HAP-1 (cell line): ENCODE measurements at regions not wholly inside any gene's neighbourhood (a gene's known extent, or its start where the extent isn't known, plus 50 kb on each side); places are given as distances from the start of the nearest gene placed in this dataset.
"Not testable (repeated sequence)": the region's sequence is repeated elsewhere in the genome, so short reads cannot be mapped to it uniquely, and the experiment has no call there.

Source experiments
- DNase-seq, 2 experiments: peaks; one replicate each; pipeline ENCODE4 v3.0.0-alpha.2; 2016 to 2020; ENCODE audit warnings: low spot score in 2 of 2
- H3K27me3 ChIP-seq: fragments of 250-450 bp; sonication (Bioruptor Pico); 2 replicates; pipeline ENCODE4 v1.5.1; 2020; ENCODE audit warnings: low read depth, mild to moderate bottlenecking, moderate library complexity
- H3K36me3 ChIP-seq: fragments of 250-450 bp; sonication (Bioruptor Pico); replicated peaks from 2 replicates; pipeline ENCODE4 v1.5.1; 2020; ENCODE audit warnings: mild to moderate bottlenecking
- H3K4me1 ChIP-seq: fragments of 250-450 bp; sonication (Bioruptor Pico); 2 replicates; pipeline ENCODE4 v1.5.1; 2020; ENCODE audit warnings: mild to moderate bottlenecking
- H3K4me3 ChIP-seq: fragments of 250-450 bp; sonication (Bioruptor Pico); 2 replicates; pipeline ENCODE4 v1.5.1; 2020; ENCODE audit warnings: mild to moderate bottlenecking, moderate library complexity
- H3K9me3 ChIP-seq: fragments of 250-450 bp; sonication (Bioruptor Pico); 2 replicates; pipeline ENCODE4 v1.5.1; 2020; ENCODE audit warnings: mild to moderate bottlenecking, moderate library complexity
- in situ Hi-C: fragments of 300-500 bp; cut with MboI; formaldehyde crosslinking; loops from 3 replicates; pipeline ENCODE4 v1.14.3; 2020; ENCODE audit warnings: low sequenced_read_pairs, inconsistent platforms, mixed read lengths

GRCh38 chr6:115835314-115835713, 225.4 kb downstream of the FRK start:
- Histone ChIP-seq H3K4me3 (no peak overlapping the region), H3K36me3 (no peaks in the 10 kb centered on the region), H3K9me3 (no peaks in the 10 kb centered on the region), H3K4me1 (no peaks in the 10 kb centered on the region), H3K27me3 (no peaks in the 10 kb centered on the region)
- no peak for DNase-seq
- in situ Hi-C loops: no loop called here

- DNase-seq, H3K4me3 ChIP-seq, H3K9me3 ChIP-seq, H3K27me3 ChIP-seq, H3K36me3 ChIP-seq, in situ Hi-C loops, H3K4me1 ChIP-seq: not testable (repeated sequence)
Measured at GRCh38 chr6:115834542-115834941, 226.1 kb downstream of the FRK start.

DNA sequence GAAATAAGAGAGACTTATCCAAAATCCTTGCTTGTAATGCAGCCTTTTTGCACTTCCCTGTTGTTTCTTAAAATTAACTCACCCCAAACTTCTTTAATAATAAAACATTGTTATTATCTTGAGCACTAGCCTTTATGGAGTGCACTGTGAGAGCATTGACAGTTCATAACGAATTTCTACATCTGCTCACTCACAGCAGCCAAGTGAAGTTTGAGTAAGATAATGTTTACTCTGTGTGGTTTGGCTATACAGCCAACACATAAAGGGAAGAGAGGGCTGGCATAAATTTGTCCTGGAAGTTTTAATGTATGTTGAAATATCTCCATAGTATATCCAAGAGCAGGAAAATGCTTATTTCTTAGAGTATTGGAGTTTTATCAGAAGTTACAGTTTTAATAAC, 227.9 kb downstream of the FRK start:
- no peaks in the 10 kb centered on the region for H3K36me3 ChIP-seq
- no peaks in the 10 kb centered on the region for H3K27me3 ChIP-seq
- no peaks in the 10 kb centered on the region for H3K9me3 ChIP-seq
- DNase-seq: no peak
- in situ Hi-C loops: no loop called here
- H3K4me3 ChIP-seq: no peak overlapping the region
- H3K4me1 ChIP-seq: no peaks in the 10 kb centered on the region

DNA sequence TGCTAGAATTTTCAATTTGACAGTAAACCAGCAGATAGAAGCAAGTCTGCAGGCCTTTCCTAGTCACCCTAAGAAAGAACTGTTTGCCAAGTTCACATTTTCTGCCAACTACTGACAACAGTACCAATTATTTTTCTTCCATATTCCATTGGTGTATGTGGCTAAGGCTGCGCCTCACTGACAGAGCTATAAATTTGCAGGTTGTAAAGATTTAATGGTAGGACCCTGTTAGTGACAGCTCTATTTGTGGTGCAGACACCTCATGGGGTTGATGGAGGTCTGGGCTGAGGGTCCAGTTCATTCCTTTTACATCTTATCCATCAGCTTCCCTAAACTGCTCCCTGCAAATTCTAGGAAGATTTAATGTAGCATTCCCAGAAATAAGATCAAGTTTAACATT, 228.5 kb downstream of the FRK start:
- no peak overlapping the region for H3K4me3 ChIP-seq
- in situ Hi-C loops: no loop called here
- no peak for DNase-seq

DNA sequence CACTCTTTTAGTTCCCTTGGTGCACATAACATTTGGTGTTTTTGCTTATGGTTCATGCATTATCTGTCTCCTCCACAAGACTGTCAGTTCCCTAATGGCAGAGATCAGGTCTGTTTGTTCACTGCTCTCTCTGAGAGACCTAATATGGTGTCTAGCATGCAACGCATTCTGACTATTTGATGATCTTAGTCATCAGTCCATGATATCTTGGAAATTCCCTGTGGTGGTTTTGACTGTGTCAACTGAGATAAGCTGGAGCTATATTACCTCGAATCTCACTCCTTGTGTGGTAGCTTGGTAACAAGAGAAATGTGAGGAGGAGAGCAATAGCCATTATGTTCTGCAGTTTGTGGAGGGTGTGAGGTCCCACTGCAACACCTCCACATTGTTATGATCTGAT, 229.8 kb downstream of the FRK start:
- Histone ChIP-seq H3K9me3 (no peaks in the 10 kb centered on the region), H3K27me3 (no peaks in the 10 kb centered on the region), H3K4me1 (no peaks in the 10 kb centered on the region), H3K36me3 (no peaks in the 10 kb centered on the region), H3K4me3 (no peak overlapping the region)
- DNase-seq: no peak
- in situ Hi-C loops: no loop called here

More for the DNA sequence above, 228.5 kb downstream of the FRK start:
- no peaks in the 10 kb centered on the region for H3K9me3 ChIP-seq
- no peaks in the 10 kb centered on the region for H3K4me1 ChIP-seq
- no peaks in the 10 kb centered on the region for H3K36me3 ChIP-seq
- no peaks in the 10 kb centered on the region for H3K27me3 ChIP-seq

DNA sequence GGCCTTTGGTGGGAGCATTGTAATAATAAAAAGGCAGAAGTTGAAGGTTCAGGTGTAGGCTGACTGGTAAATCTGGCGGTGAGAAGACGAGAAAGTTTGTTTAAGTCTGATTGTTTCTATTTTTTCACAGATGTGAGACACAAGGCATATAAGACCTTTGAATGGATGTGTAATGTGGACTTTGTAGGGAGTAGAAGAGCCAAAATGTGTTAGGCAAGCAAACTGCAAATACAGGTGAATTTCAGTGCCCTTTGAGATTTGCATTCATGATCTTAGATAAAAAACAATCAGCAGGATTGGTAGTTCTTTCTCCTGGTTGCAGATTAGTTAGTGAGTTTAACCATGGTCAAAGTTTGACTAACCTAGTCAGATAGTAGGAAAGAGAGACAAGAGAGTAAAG, 238.9 kb downstream of the FRK start:
- in situ Hi-C loops: no loop called here
- DNase-seq: no peak
- no peaks in the 10 kb centered on the region for H3K27me3 ChIP-seq
- no peaks in the 10 kb centered on the region for H3K9me3 ChIP-seq
- no peak overlapping the region for H3K4me3 ChIP-seq
- no peaks in the 10 kb centered on the region for H3K36me3 ChIP-seq
- H3K4me1 ChIP-seq: no peaks in the 10 kb centered on the region

DNA sequence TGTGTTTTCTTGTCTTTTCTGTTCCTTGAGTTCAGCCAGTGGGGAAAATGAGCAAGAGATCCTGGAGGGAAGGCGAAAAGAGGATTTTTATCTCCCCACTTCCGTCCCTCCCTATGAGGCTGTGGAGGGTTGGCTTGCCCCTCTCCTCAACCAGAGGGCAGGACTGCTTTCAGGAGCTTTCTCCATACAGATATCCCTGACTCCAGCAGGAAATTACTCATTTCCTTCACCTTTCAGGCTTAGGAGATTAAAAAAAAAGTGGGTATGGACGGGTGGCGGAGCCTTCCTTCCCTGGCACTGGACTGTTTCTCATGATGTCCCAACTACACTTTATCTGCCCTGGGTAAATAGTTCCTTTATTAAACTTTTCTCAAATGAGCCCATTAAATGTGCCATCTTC, 241.2 kb downstream of the FRK start:
- H3K36me3 ChIP-seq: no peaks in the 10 kb centered on the region
- no peak overlapping the region for H3K4me3 ChIP-seq
- H3K9me3 ChIP-seq: no peaks in the 10 kb centered on the region
- in situ Hi-C loops: no loop called here
- no peaks in the 10 kb centered on the region for H3K4me1 ChIP-seq
- no peak for DNase-seq
- no peaks in the 10 kb centered on the region for H3K27me3 ChIP-seq

DNA sequence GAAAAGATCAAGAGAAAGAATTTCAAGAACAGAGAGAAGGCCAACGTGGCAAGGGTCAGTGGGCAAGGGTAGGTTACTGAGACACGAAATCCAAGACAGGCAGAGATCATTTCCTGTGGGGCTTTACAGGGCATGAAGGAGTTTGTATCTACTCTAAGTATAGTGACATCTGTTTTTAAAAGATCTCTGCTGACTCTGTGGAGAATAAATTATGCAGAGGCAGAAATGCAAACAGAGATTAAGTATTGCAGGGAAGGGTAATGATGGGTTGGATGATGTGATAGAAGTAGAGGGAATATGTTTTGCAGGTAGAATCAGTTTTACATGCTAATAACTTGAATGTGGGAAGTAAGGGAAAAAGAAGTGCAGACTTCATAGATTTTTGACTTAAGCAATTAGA, 243.5 kb downstream of the FRK start:
- no peaks in the 10 kb centered on the region for H3K4me1 ChIP-seq
- no peaks in the 10 kb centered on the region for H3K36me3 ChIP-seq
- in situ Hi-C loops: no loop called here
- no peaks in the 10 kb centered on the region for H3K9me3 ChIP-seq
- no peak overlapping the region for H3K4me3 ChIP-seq
- DNase-seq: no peak
- H3K27me3 ChIP-seq: no peaks in the 10 kb centered on the region

DNA sequence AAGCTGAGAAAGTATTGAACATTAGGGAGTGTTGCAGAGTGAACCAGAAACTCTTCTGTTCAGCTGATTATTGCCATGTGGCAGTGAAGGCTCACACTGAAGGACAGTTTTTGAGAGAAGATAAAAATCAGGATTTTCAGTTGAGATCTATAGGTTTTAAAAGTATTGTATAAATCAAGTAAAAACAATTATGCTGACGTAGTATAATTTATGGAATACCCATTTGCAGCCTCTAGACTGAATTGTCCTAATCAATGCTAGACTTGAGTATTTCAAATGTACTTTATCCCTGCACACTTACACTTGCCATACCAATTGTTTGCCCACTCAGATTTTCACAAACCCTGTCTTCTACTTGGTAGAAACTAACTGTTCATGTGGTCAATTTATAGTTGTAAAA, 245.8 kb downstream of the FRK start:
- no peaks in the 10 kb centered on the region for H3K4me1 ChIP-seq
- H3K9me3 ChIP-seq: no peaks in the 10 kb centered on the region
- no peak for DNase-seq
- in situ Hi-C loops: no loop called here
- H3K27me3 ChIP-seq: no peaks in the 10 kb centered on the region
- H3K4me3 ChIP-seq: no peak overlapping the region
- H3K36me3 ChIP-seq: no peaks in the 10 kb centered on the region

DNA sequence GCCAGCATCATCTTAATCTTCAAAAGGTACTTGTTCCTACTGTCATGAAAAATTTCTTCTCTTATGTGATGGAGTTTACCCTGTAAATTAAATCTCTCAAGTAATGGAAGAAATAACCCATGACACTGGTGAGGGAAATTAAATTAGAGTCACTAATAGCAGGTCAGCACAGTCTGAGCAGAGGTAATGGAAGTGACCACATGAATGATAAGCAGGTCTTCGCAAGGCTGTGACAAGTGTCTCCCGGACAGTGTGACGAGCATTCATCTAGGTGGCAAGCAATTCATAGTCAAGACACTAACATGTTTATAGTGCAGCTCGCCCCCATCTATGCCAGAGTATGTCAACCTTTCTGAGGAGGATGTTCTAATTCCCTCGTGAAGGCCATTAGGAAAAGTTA, 249.2 kb downstream of the FRK start:
- Histone ChIP-seq H3K4me1 (no peaks in the 10 kb centered on the region), H3K4me3 (no peak overlapping the region), H3K27me3 (no peaks in the 10 kb centered on the region), H3K9me3 (no peaks in the 10 kb centered on the region), H3K36me3 (no peaks in the 10 kb centered on the region)
- in situ Hi-C loops: no loop called here
- no peak for DNase-seq

DNA sequence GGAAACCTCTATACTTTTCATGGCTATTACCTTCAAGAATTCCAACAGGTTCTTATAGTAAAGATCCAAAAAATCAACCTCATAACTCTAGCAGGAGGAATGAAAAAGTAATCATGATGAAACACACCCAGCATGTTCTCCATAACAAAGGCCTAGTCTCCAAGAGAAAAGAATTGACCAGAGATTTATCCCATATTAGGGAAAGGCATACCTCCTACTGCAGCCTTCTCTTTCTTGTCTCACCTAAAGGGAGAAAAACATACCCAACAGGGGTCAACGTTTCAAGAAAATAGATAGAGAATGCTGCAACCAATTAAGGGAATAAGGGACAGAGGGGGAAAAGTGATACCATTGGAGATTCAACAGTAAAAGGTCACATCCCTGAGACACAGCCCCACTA, 262.5 kb downstream of the FRK start:
- H3K36me3 ChIP-seq: no peaks in the 10 kb centered on the region
- H3K4me3 ChIP-seq: no peak overlapping the region
- no peaks in the 10 kb centered on the region for H3K9me3 ChIP-seq
- in situ Hi-C loops: no loop called here
- H3K4me1 ChIP-seq: no peaks in the 10 kb centered on the region
- no peaks in the 10 kb centered on the region for H3K27me3 ChIP-seq
- DNase-seq: no peak

DNA sequence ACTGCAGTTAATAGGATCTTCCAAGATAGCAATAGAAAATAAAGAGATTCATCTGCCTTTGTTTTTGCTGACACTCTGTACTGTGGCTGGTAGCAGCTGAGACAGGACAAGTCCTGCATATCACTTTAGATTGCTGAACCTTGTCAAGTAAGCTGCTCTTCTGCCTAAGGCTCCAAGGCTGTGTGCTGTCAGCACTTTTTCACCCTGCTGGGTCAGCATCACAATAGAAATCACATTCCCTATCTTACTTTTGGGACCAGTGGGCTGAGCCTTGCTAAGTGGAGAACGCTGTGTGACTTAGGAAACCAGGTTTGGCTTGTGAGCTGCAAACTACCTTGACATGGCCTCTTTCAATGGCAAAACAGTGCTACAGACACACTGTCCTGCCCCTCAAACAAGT, 263.9 kb downstream of the FRK start:
- Histone ChIP-seq H3K36me3 (no peaks in the 10 kb centered on the region), H3K4me1 (no peaks in the 10 kb centered on the region), H3K9me3 (no peaks in the 10 kb centered on the region), H3K27me3 (no peaks in the 10 kb centered on the region), H3K4me3 (no peak overlapping the region)
- in situ Hi-C loops: no loop called here
- no peak for DNase-seq

- in situ Hi-C loops: no loop called here
- DNase-seq: no peak
- Histone ChIP-seq H3K36me3 (no peaks in the 10 kb centered on the region), H3K4me1 (no peaks in the 10 kb centered on the region), H3K9me3 (no peaks in the 10 kb centered on the region), H3K27me3 (no peaks in the 10 kb centered on the region), H3K4me3 (no peak overlapping the region)
Measured at GRCh38 chr6:115796061-115796460, 264.6 kb downstream of the FRK start.

DNA sequence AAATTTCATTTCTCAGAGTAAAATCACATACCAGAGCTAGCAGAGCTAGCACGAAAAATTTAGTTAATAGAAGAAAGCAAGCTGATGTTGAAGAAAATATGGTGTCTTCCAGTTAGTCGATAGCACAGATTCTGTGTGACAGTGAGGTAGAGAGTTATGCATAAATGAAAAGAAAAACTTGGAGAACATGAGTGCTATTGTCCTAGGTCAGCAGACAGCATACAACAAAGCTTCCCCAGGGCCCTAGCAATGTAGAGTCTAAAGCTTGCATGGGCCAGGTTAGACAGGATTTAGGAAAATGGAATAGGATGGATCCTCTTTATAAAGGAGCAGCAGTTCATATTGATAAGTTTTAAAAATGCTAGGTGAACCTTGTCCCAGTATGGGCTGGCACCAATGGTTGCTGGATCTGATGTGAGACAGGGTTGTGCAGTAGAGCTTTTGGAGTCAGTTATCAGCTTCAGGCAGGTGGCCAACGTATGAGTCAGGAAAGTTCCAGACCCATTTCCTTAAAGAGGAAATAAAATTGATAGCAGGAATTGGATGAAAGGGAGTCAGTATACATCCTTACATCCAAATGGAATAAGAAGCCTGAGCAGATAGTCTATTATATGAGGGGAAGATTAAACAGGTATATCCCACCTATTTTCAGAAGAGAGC, 277.2 kb downstream of the FRK start:
- no peak for DNase-seq
- in situ Hi-C loops: no loop called here
- H3K4me3 ChIP-seq: no peak overlapping the region
- no peaks in the 10 kb centered on the region for H3K9me3 ChIP-seq
- no peaks in the 10 kb centered on the region for H3K4me1 ChIP-seq
- H3K36me3 ChIP-seq: no peaks in the 10 kb centered on the region
- H3K27me3 ChIP-seq: no peaks in the 10 kb centered on the region

GRCh38 chr6:115782612-115783011, 278.1 kb downstream of the FRK start:
- DNase-seq: no peak
- in situ Hi-C loops: no loop called here
- H3K27me3 ChIP-seq: no peaks in the 10 kb centered on the region
- H3K4me1 ChIP-seq: no peaks in the 10 kb centered on the region
- H3K9me3 ChIP-seq: no peaks in the 10 kb centered on the region
- no peak overlapping the region for H3K4me3 ChIP-seq
- H3K36me3 ChIP-seq: no peaks in the 10 kb centered on the region
